Stimulated activated naive CD8-positive, alpha-beta T cell treated with anti-CD3 and anti-CD28 coated beads, Interleukin-15, amount 100 ng/mL, for 72 hours (primary cell): ENCODE measurements at regions not wholly inside any gene's neighbourhood (a gene's known extent, or its start where the extent isn't known, plus 50 kb on each side); places are given as distances from the start of the nearest gene placed in this dataset.

ENCODE experiments used
- ATAC-seq: fragments of 150-1000 bp; cut with Tn5 transposase; 2 replicates; pipeline ENCODE4 v1.10.0; 2021; ENCODE audit warnings: mild to moderate bottlenecking, moderate library complexity
- DNase-seq, 2 donors: peaks; one replicate each; pipeline ENCODE4 v3.0.0; 2021 to 2022
- H3K27ac Mint-ChIP-seq, 2 donors: one replicate each; pipeline ENCODE4 v1.8.0; 2022; ENCODE audit warnings: mild to moderate bottlenecking in 2 of 2, mixed read lengths in 2 of 2, moderate library complexity in 2 of 2
- H3K27me3 Mint-ChIP-seq: one replicate; pipeline ENCODE4 v1.8.0; 2022; ENCODE audit warnings: mixed read lengths
- H3K4me1 Mint-ChIP-seq: one replicate; pipeline ENCODE4 v1.8.0; 2022; ENCODE audit warnings: mild to moderate bottlenecking, mixed read lengths
- H3K4me3 Mint-ChIP-seq, 2 donors: one replicate each; pipeline ENCODE4 v1.8.0; 2022; ENCODE audit warnings: mild to moderate bottlenecking in 2 of 2, mixed read lengths in 2 of 2, moderate library complexity in 1 of 2
- H3K9me3 Mint-ChIP-seq, 2 donors: one replicate each; pipeline ENCODE4 v1.8.0; 2022; ENCODE audit warnings: mixed read lengths in 2 of 2

- H3K4me1 Mint-ChIP-seq = no peaks in the 10 kb centered on the region
- no peak overlapping the region for H3K4me3 Mint-ChIP-seq
- no peak for ATAC-seq
- no peaks in the 10 kb centered on the region for H3K9me3 Mint-ChIP-seq
- peaks cover 51% of the 10 kb centered on the region for H3K27me3 Mint-ChIP-seq
- DNase-seq = no peak
- H3K27ac Mint-ChIP-seq = no peak overlapping the region
Measured at GRCh38 chr3:124496061-124496460, 234.2 kb upstream of the UMPS start.

GRCh38 chr3:124497487-124497886 is 232.8 kb upstream of the UMPS start:
- DNase-seq = no peak
- Mint-ChIP-seq H3K4me3 (no peak overlapping the region), H3K27ac (no peak overlapping the region), H3K9me3 (no peaks in the 10 kb centered on the region), H3K4me1 (no peaks in the 10 kb centered on the region), H3K27me3 (peaks cover 56% of the 10 kb centered on the region)
- ATAC-seq = no peak

GRCh38 chr3:124498891-124499290 is 231.4 kb upstream of the UMPS start:
- Mint-ChIP-seq H3K9me3 (no peaks in the 10 kb centered on the region), H3K4me1 (no peaks in the 10 kb centered on the region), H3K27me3 (peaks cover 49% of the 10 kb centered on the region), H3K27ac (no peak overlapping the region), H3K4me3 (no peak overlapping the region)
- DNase-seq = no peak
- no peak for ATAC-seq

GRCh38 chr3:124504332-124505059 is 225.8 kb upstream of the UMPS start:
- ATAC-seq (no peak), DNase-seq (no peak)
- Mint-ChIP-seq H3K9me3 (no peaks in the 10 kb centered on the region), H3K4me3 (no peak overlapping the region), H3K27ac (peak overlapping the region in 1 of 2 donors; percentile 49), H3K27me3 (peaks cover 55% of the 10 kb centered on the region), H3K4me1 (no peaks in the 10 kb centered on the region)

- no peaks in the 10 kb centered on the region for H3K9me3 Mint-ChIP-seq
- no peak overlapping the region for H3K4me3 Mint-ChIP-seq
- no peaks in the 10 kb centered on the region for H3K4me1 Mint-ChIP-seq
- H3K27ac Mint-ChIP-seq = no peak overlapping the region
- DNase-seq (no peak), ATAC-seq (no peak)
- peaks cover 35% of the 10 kb centered on the region for H3K27me3 Mint-ChIP-seq
Measured at GRCh38 chr3:124509884-124510283, 220.4 kb upstream of the UMPS start.

- ATAC-seq (no peak), DNase-seq (no peak)
- H3K4me1 Mint-ChIP-seq = no peaks in the 10 kb centered on the region
- H3K27ac Mint-ChIP-seq = no peak overlapping the region
- no peaks in the 10 kb centered on the region for H3K9me3 Mint-ChIP-seq
- no peak overlapping the region for H3K4me3 Mint-ChIP-seq
- peaks cover 31% of the 10 kb centered on the region for H3K27me3 Mint-ChIP-seq
Measured at GRCh38 chr3:124510290-124510689, 220.0 kb upstream of the UMPS start.

GRCh38 chr3:124512881-124513609 is 217.2 kb upstream of the UMPS start:
- Mint-ChIP-seq H3K4me3 (no peak overlapping the region), H3K4me1 (no peaks in the 10 kb centered on the region), H3K27ac (no peak overlapping the region), H3K27me3 (peaks cover 35% of the 10 kb centered on the region), H3K9me3 (no peaks in the 10 kb centered on the region)
- ATAC-seq (no peak), DNase-seq (no peak)

GRCh38 chr3:124513610-124513997 is 216.6 kb upstream of the UMPS start:
- ATAC-seq (no peak), DNase-seq (no peak)
- Mint-ChIP-seq H3K4me3 (no peak overlapping the region), H3K9me3 (no peaks in the 10 kb centered on the region), H3K27ac (peak overlapping the region in 1 of 2 donors; percentile 20), H3K27me3 (peaks cover 38% of the 10 kb centered on the region), H3K4me1 (no peaks in the 10 kb centered on the region)

- H3K4me1 Mint-ChIP-seq = no peaks in the 10 kb centered on the region
- peaks cover 37% of the 10 kb centered on the region for H3K27me3 Mint-ChIP-seq
- H3K27ac Mint-ChIP-seq = no peak overlapping the region
- no peaks in the 10 kb centered on the region for H3K9me3 Mint-ChIP-seq
- no peak for ATAC-seq
- no peak for DNase-seq
- no peak overlapping the region for H3K4me3 Mint-ChIP-seq
Measured at GRCh38 chr3:124514683-124515082, 215.6 kb upstream of the UMPS start.

GRCh38 chr3:124516333-124516732 is 213.9 kb upstream of the UMPS start:
- H3K27me3 Mint-ChIP-seq = peaks cover 38% of the 10 kb centered on the region
- DNase-seq = no peak
- no peak overlapping the region for H3K27ac Mint-ChIP-seq
- no peak for ATAC-seq
- H3K4me1 Mint-ChIP-seq = no peaks in the 10 kb centered on the region
- H3K4me3 Mint-ChIP-seq = no peak overlapping the region
- no peaks in the 10 kb centered on the region for H3K9me3 Mint-ChIP-seq

- H3K4me3 Mint-ChIP-seq = no peak overlapping the region
- no peak overlapping the region for H3K27ac Mint-ChIP-seq
- no peaks in the 10 kb centered on the region for H3K9me3 Mint-ChIP-seq
- peaks cover 32% of the 10 kb centered on the region for H3K27me3 Mint-ChIP-seq
- ATAC-seq (no peak), DNase-seq (no peak)
- H3K4me1 Mint-ChIP-seq = no peaks in the 10 kb centered on the region
Measured at GRCh38 chr3:124517306-124517705, 212.9 kb upstream of the UMPS start.

- no peak for ATAC-seq
- DNase-seq = no peak
- Mint-ChIP-seq H3K9me3 (no peaks in the 10 kb centered on the region), H3K27me3 (peaks cover 25% of the 10 kb centered on the region), H3K27ac (no peak overlapping the region), H3K4me1 (no peaks in the 10 kb centered on the region), H3K4me3 (no peak overlapping the region)
Measured at GRCh38 chr3:124518350-124518749, 211.9 kb upstream of the UMPS start.

GRCh38 chr3:124519591-124520194 is 210.6 kb upstream of the UMPS start:
- no peaks in the 10 kb centered on the region for H3K9me3 Mint-ChIP-seq
- ATAC-seq = no peak
- H3K27me3 Mint-ChIP-seq = peaks cover 32% of the 10 kb centered on the region
- no peak for DNase-seq
- no peak overlapping the region for H3K4me3 Mint-ChIP-seq
- H3K27ac Mint-ChIP-seq = no peak overlapping the region
- H3K4me1 Mint-ChIP-seq = no peaks in the 10 kb centered on the region

- H3K4me3 Mint-ChIP-seq = no peak overlapping the region
- no peak overlapping the region for H3K27ac Mint-ChIP-seq
- no peak for DNase-seq
- no peaks in the 10 kb centered on the region for H3K4me1 Mint-ChIP-seq
- no peak for ATAC-seq
- H3K27me3 Mint-ChIP-seq = peaks cover 40% of the 10 kb centered on the region
- peaks cover 7 to 8% of the 10 kb centered on the region in 2 donors for H3K9me3 Mint-ChIP-seq
Measured at GRCh38 chr3:124520970-124521369, 209.3 kb upstream of the UMPS start.

GRCh38 chr3:124522082-124522625 is 208.1 kb upstream of the UMPS start:
- peaks cover 7 to 14% of the 10 kb centered on the region in 2 donors for H3K9me3 Mint-ChIP-seq
- H3K4me3 Mint-ChIP-seq = no peak overlapping the region
- H3K27ac Mint-ChIP-seq = no peak overlapping the region
- peaks cover 36% of the 10 kb centered on the region for H3K27me3 Mint-ChIP-seq
- no peaks in the 10 kb centered on the region for H3K4me1 Mint-ChIP-seq
- ATAC-seq (no peak), DNase-seq (no peak)

- peaks cover 7 to 15% of the 10 kb centered on the region in 2 donors for H3K9me3 Mint-ChIP-seq
- no peak overlapping the region for H3K27ac Mint-ChIP-seq
- H3K27me3 Mint-ChIP-seq = peaks cover 43% of the 10 kb centered on the region
- H3K4me3 Mint-ChIP-seq = no peak overlapping the region
- no peaks in the 10 kb centered on the region for H3K4me1 Mint-ChIP-seq
- ATAC-seq = no peak
- DNase-seq = no peak
Measured at GRCh38 chr3:124526601-124527000, 203.7 kb upstream of the UMPS start.
